RCC 7860 (cell line): ENCODE measurements at regions not wholly inside any gene's neighbourhood (a gene's known extent, or its start where the extent isn't known, plus 50 kb on each side); places are given as distances from the start of the nearest gene placed in this dataset.
"Not testable (repeated sequence)": the region's sequence is repeated elsewhere in the genome, so short reads cannot be mapped to it uniquely, and the experiment has no call there.

Experiments
- DNase-seq: peaks from one replicate; pipeline ENCODE4 v3.0.0-alpha.2; 2015; ENCODE audit warnings: low spot score
- FAIRE-seq: peaks from 2 replicates; lab custom pipeline; 2012; peaks lifted over from hg19 to GRCh38; lab: Jason Lieb, UNC

DNA sequence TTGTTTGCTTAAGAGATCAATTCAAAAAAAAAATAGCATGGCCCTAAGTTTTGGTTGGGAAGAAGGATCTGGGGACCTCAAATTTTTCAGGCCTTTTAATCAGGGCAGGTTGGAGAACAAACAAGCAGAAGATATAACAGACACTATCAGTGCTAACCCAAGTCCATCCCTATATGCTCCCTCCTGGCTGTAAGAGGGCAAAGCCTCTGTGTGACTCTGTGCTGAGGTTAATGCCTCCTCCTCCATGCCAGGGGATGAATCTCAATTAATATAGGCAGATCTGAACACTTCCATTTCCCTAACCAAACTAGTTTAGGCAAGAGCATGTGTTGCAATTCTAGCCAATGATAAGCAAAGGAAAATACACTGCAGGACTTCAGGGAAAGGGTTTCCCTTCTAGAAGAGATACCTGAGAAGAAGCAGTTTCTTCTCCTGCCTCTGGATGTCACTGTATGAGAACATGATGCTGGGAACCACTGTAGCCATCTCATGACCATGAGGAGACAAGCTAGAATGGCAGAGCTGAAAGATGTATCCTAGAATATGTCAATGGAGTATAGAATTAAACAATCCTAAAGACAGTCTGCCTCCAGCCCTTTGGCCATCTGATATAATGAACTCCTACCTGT, 76.0 kb downstream of the CHD9NB start:
- FAIRE-seq (no peak), DNase-seq (no peak)

- FAIRE-seq: no peak
- no peak for DNase-seq
Observed at GRCh38 chr16:52967744-52968143, 85.0 kb downstream of the CHD9NB start.

GRCh38 chr16:52964290-52964689, 88.4 kb downstream of the CHD9NB start:
- DNase-seq (no peak), FAIRE-seq (no peak)

GRCh38 chr16:52963855-52964242, 88.8 kb downstream of the CHD9NB start:
- DNase-seq (no peak), FAIRE-seq (no peak)

- no peak for DNase-seq
Observed at GRCh38 chr16:52963212-52963854, 89.4 kb downstream of the CHD9NB start.

DNA sequence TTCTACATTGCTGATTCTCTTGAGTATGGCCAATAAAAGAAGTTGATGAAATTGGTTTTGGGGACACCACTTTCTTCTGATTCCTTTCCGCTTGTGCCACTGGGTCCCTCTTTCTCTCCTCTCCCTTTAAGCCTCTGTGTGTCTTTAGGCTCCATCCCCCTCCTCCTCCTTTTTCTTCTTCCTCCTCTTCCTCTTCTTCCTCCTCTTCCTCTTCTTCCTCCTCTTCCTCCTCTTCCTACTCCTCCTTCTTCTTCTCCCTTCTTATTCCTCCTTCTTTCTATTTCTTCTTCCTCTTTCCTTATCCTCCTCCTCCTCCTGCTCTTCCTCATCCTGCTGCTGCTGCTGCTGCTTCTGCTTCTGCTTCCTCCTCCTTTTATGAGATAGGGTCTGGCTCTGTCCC, 93.7 kb downstream of the CHD9NB start:
- DNase-seq: no peak
- FAIRE-seq: no peak

More at GRCh38 chr16:52963212-52963854, 89.4 kb downstream of the CHD9NB start:
- FAIRE-seq: no peak

GRCh38 chr16:52957199-52957598, 95.5 kb downstream of the CHD9NB start:
- DNase-seq: no peak
- no peak for FAIRE-seq

- DNase-seq (no peak), FAIRE-seq (no peak)
Observed at GRCh38 chr16:52956044-52956443, 96.7 kb downstream of the CHD9NB start.

DNA sequence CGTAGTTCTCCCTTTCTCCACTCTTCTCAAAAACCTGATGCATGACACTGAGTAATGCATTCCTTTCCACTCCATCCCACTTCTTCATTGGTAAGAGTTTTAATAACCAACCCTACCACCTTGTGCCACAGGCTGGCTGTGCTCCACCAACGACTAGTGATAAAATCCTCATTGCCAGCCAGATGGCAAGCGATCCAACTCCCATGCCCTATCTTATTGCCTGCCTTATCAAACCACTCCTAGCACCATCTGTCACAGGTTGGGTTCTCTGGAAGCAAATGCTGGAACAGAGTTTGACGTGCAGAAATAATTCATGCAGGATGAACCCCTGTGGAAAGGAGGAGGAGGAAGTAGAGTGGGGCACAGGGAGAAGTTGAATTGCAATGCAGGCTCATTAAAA, 99.5 kb downstream of the CHD9NB start:
- DNase-seq (no peak), FAIRE-seq (no peak)

GRCh38 chr16:52948946-52949345, 103.8 kb downstream of the CHD9NB start:
- DNase-seq (no peak), FAIRE-seq (no peak)

DNA sequence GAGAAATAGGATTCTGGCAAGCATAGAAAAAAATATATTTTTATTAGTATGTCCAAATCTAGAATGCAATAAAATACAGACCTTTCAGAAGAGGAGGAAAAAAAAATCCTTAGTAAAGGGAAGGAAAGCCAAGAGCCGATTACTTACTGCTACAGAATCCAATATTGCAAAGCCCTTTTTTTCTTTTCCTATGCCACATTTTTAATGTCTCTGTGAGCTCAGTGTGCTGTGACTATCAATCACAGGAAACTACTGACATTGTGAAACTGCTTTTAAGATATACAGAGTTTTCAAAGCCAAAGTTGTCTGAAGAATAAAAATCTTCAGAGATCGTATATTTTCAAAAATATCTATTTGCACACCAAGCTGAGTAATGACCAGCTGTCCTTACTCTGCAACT, 120.4 kb downstream of the CHD9NB start:
- FAIRE-seq (no peak), DNase-seq (no peak)

GRCh38 chr16:52929478-52930400, 123.0 kb downstream of the CHD9NB start:
- FAIRE-seq (no peak), DNase-seq (no peak)

GRCh38 chr16:52928955-52929354, 123.7 kb downstream of the CHD9NB start:
- FAIRE-seq (no peak), DNase-seq (no peak)

DNA sequence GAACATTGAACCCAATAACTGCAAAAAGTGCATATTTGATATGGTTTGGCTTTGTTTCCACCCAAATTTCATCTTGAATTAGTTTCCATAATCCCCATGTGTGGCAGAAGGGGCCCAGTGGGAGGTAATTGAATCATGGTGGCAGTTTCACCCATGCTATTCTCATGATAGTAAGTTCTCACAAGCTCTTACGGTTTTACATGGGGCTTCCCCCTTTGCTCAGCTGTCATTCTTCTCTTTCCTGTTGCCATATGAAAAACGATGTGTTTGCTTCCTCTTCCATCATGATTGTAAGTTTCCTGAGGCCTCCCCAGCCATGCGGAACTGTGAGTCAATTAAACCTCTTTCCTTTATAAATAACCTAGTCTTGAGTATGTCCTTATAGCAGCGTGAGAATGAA, 127.6 kb downstream of the CHD9NB start:
- FAIRE-seq: no peak
- DNase-seq: no peak

DNA sequence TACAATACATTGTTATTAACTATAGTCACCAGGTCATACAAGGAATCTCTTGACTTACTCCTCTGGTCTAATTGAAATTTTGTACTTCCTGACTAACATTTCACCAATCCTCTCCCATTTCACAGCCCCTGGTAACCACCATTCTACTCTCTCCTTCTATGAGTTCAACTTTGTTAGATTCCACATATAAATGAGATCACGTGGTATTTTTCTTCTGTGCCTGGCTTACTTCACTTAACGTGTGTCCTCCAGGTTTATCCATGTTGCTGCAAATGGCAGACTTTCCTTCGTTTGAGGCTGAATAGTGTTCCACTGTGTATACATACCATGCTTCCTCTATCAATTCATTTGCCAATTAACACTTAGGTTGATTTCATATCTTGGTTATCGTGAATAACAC, 128.5 kb downstream of the CHD9NB start:
- DNase-seq (no peak), FAIRE-seq (no peak)

DNA sequence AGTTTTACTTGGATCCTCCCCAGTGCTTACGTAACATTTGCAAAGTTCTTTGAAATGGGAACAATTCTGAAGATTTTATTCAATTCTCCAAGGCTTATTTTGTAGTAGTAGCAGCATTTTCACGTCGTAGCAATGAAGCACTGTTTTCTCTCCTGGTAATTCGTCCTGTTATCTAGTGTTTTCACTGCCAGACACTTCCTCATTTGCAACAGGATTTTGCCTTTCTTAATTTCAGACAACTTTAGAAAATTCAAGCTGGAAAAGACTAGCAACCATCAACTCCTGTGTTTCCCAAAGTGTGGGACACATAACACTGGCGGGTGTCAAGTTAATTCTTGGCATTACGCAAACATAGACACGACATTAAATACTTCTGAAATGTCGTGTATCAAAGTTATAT, 131.6 kb downstream of the CHD9NB start:
- DNase-seq: no peak
- FAIRE-seq: no peak

DNA sequence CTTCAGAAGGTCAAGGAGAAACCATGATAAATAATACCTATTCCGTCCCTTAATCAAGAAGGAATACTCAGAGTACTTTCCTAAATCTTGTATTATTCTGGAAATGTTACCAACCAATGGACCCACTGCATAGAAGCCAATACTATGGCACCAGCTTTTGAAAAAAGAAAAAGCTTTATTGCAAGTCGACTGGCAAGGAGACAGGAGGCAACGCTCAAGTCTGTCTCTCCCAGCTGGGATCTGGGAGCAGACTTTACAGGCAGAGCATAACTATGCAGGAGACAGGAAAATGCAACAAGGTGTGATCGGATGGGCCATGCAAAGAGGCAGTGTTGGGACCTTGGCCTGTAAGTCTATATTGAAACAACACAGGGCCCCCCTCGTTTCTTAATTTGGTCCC, 132.4 kb downstream of the CHD9NB start:
- FAIRE-seq (no peak), DNase-seq (no peak)

DNA sequence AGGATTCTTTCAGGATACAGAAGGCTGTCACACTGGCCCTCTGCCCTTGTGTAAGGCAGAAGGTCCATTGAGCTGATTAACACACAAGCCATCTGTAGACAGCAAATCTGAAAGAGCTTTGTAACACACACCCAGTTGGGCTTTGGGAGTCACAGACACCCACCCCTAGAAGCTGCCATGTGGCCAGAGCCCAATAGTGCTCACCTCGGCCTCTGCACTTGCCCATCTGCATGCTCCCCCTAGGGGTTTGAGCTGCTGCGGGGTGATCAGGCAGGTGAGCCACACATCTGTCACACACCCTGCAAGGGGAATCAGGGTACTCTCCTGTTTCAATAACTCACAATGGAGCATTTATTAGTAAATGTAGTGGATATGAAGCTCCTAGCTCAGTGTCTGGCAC, 138.3 kb downstream of the CHD9NB start:
- no peak for DNase-seq
- FAIRE-seq: no peak

DNA sequence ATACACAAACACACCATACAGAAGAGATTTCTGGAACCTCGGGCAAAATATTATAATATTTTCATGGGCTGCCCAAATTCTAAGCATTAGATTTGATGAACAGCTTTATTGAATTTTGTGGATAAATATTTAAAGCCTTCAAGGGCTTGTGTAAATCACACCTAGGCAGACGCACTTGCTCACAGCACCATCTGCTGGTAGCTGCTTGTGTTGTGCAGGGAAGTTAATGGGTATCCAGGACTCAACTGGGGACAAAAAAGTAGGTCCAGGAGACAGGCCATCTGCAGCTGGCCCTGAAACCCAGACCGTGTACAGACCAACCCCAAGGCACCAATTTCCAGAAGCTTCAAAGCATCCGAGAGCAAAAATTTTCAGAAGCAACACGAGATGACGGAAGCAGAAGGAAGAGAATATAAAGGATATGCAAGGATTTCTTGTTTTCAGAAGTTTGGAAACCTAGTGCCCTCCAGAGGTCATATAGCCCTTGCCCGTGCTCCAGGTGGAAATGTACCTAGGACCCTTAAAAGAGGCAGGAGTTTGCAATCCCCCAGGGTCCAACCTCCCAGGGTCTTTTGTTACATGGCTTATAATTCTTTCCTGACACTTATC, 140.0 kb downstream of the CHD9NB start:
- DNase-seq (peak; percentile 15), FAIRE-seq (no peak)

- not testable (repeated sequence) for DNase-seq, FAIRE-seq
Observed at GRCh38 chr16:52908057-52908456, 144.6 kb downstream of the CHD9NB start.

GRCh38 chr16:52906281-52906680, 146.4 kb downstream of the CHD9NB start:
- DNase-seq (no peak), FAIRE-seq (no peak)
